ENCODE measurements at regions not wholly inside any gene's neighbourhood (a gene's known extent, or its start where the extent isn't known, plus 50 kb on each side); places are given as distances from the start of the nearest gene placed in this dataset.

DNA sequence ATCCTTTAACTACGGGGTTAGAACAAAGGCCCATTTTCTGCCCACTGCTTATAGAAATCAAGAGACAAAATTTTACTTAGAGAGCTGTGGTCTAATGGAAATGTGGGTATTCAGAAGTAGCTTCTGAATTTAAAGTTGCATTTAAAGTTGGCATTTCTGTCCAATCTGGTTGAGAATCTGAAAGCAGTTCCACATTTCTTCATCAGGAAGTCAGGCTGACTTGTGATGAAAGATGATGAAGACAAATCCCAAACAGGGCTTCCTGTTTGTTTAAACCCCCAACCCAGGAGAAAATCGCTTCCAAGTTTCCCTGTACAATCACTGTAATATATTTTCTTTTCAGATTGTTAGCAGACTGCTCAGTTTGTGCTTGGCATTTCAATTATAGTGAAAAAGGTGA, 345.3 kb downstream of the SPRY1 start:
- Histone ChIP-seq H3K36me3 (ENCODE audit: control insufficient read depth, insufficient read depth, low read length) (no peaks in the 10 kb centered on the region), H3K9me3 (ENCODE audit: control insufficient read depth, low read length) (no peaks in the 10 kb centered on the region), H3K4me1 (ENCODE audit: control insufficient read depth, insufficient read depth, low read length) (no peaks in the 10 kb centered on the region), H3K9ac (ENCODE audit: low read length) (no peak overlapping the region), H3K27me3 (ENCODE audit: control insufficient read depth, insufficient read depth, low read length) (no peaks in the 10 kb centered on the region), H3K4me3 (ENCODE audit: low read length) (no peak overlapping the region)

DNA sequence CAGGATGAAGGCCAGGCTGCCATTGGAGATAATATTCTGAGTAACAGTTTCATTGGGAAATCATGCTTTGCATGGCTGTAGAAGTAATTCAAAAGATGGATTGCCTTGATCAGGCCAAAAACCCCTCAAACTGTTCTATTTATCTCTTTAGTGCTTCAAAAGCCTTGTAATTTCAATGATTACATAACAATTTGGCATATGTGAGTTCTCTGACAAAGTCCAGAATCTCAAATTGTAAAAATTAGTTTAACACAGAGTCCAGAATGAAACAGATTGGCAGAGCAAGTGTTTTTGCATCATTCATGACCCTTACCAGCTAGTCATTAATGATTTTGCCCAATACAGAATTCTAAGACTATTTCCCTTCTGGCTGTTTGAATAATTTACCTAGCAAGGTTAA, 347.3 kb downstream of the SPRY1 start:
- H3K9me3 ChIP-seq (ENCODE audit: control insufficient read depth, low read length): no peaks in the 10 kb centered on the region
- no peak overlapping the region for H3K9ac ChIP-seq (ENCODE audit: low read length)
- H3K4me3 ChIP-seq (ENCODE audit: low read length): no peak overlapping the region
- H3K4me1 ChIP-seq (ENCODE audit: control insufficient read depth, insufficient read depth, low read length): no peaks in the 10 kb centered on the region
- H3K27me3 ChIP-seq (ENCODE audit: control insufficient read depth, insufficient read depth, low read length): no peaks in the 10 kb centered on the region
- H3K36me3 ChIP-seq (ENCODE audit: control insufficient read depth, insufficient read depth, low read length): no peaks in the 10 kb centered on the region

DNA sequence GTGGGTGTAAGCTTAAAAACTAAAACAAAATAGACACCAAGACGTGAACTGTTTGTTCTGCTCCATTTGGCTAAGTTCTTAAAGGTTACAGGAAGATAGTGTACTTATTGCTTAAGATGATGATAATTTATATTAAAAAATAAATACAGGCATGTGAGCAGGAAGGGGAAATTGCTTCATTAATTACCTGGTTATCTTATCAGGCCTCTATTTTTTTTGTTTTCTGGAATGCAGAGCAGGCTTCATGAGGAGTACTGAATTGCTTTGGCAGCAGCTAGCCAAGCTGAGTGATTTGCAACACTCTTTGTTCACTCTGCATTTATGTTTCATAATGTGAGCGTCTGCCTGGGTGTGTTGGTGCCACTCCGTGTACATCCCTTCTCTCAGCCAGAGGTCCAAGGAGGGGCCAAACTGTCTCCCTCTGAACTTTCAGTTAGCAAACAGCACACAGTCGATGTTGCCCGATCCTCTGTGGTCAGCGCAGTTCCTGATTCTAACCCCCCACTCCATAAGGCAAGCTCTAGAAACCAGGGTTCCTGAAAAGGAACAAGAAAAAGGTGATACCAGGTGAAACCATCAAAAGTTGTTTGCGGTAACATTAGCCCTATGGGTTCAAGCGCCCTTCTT, 348.2 kb downstream of the SPRY1 start:
- Histone ChIP-seq H3K9me3 (ENCODE audit: control insufficient read depth, low read length) (no peaks in the 10 kb centered on the region), H3K36me3 (ENCODE audit: control insufficient read depth, insufficient read depth, low read length) (no peaks in the 10 kb centered on the region), H3K4me3 (ENCODE audit: low read length) (no peak overlapping the region), H3K4me1 (ENCODE audit: control insufficient read depth, insufficient read depth, low read length) (no peaks in the 10 kb centered on the region), H3K27me3 (ENCODE audit: control insufficient read depth, insufficient read depth, low read length) (no peaks in the 10 kb centered on the region), H3K9ac (ENCODE audit: low read length) (no peak overlapping the region)

DNA sequence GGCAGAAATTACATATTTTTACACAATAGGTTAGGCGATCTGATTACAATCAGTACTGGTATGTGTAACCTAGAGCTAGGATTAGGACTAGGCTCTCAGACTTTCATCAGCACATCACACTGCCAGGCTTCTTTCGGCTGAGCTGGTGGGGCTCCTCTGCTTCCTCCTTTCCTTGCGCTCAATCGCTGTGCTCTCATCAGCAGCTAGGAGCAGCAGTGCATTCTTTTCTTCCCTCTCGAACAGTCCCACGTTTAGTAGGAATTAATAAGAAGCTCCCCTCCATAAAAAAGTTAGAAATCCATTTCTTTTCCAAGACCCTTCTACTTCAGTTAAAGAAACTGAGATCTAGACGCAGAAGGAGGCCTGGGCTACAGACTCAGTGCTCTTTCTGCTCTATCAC, 350.4 kb downstream of the SPRY1 start:
- Histone ChIP-seq H3K27me3 (ENCODE audit: control insufficient read depth, insufficient read depth, low read length) (no peaks in the 10 kb centered on the region), H3K36me3 (ENCODE audit: control insufficient read depth, insufficient read depth, low read length) (no peaks in the 10 kb centered on the region), H3K9ac (ENCODE audit: low read length) (no peak overlapping the region), H3K4me3 (ENCODE audit: low read length) (no peak overlapping the region), H3K9me3 (ENCODE audit: control insufficient read depth, low read length) (no peaks in the 10 kb centered on the region), H3K4me1 (ENCODE audit: control insufficient read depth, insufficient read depth, low read length) (peaks cover 6% of the 10 kb centered on the region)

- Histone ChIP-seq H3K4me3 (ENCODE audit: low read length) (no peak overlapping the region), H3K27me3 (ENCODE audit: control insufficient read depth, insufficient read depth, low read length) (no peaks in the 10 kb centered on the region), H3K9me3 (ENCODE audit: control insufficient read depth, low read length) (no peaks in the 10 kb centered on the region), H3K9ac (ENCODE audit: low read length) (no peak overlapping the region), H3K36me3 (ENCODE audit: control insufficient read depth, insufficient read depth, low read length) (no peaks in the 10 kb centered on the region), H3K4me1 (ENCODE audit: control insufficient read depth, insufficient read depth, low read length) (peaks cover 6% of the 10 kb centered on the region)
These were observed 352.2 kb downstream of the SPRY1 start for GRCh38 chr4:123748806-123749205.

DNA sequence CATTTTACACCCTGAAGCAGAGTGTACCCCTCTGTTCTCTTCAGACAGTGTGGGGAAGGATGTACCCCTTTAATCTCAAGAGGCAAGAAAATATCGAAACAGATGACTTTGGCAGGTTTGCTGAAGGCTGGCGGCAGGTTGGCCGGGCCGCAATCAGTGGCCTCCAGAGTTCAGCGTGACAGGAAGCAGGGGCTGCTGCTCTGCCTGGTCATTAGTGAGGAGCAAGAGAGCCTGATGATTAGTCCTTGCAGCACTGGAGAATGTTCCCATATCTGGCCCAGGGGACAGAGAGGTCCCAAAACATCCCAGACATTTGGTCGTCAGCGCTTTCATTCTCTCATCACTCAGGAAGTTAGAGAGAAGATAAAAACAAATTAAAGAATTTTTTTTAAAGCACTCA, 352.8 kb downstream of the SPRY1 start:
- no peak overlapping the region for H3K4me3 ChIP-seq (ENCODE audit: low read length)
- no peaks in the 10 kb centered on the region for H3K36me3 ChIP-seq (ENCODE audit: control insufficient read depth, insufficient read depth, low read length)
- H3K9me3 ChIP-seq (ENCODE audit: control insufficient read depth, low read length): no peaks in the 10 kb centered on the region
- H3K9ac ChIP-seq (ENCODE audit: low read length): no peak overlapping the region
- H3K4me1 ChIP-seq (ENCODE audit: control insufficient read depth, insufficient read depth, low read length): peaks cover 6% of the 10 kb centered on the region
- no peaks in the 10 kb centered on the region for H3K27me3 ChIP-seq (ENCODE audit: control insufficient read depth, insufficient read depth, low read length)

GRCh38 chr4:123750044-123750443, 353.4 kb downstream of the SPRY1 start:
- H3K4me3 ChIP-seq (ENCODE audit: low read length): no peak overlapping the region
- no peaks in the 10 kb centered on the region for H3K36me3 ChIP-seq (ENCODE audit: control insufficient read depth, insufficient read depth, low read length)
- no peak overlapping the region for H3K9ac ChIP-seq (ENCODE audit: low read length)
- peaks cover 6% of the 10 kb centered on the region for H3K4me1 ChIP-seq (ENCODE audit: control insufficient read depth, insufficient read depth, low read length)
- no peaks in the 10 kb centered on the region for H3K9me3 ChIP-seq (ENCODE audit: control insufficient read depth, low read length)
- H3K27me3 ChIP-seq (ENCODE audit: control insufficient read depth, insufficient read depth, low read length): no peaks in the 10 kb centered on the region

- H3K9ac ChIP-seq (ENCODE audit: low read length): no peak overlapping the region
- H3K27me3 ChIP-seq (ENCODE audit: control insufficient read depth, insufficient read depth, low read length): no peaks in the 10 kb centered on the region
- no peaks in the 10 kb centered on the region for H3K4me1 ChIP-seq (ENCODE audit: control insufficient read depth, insufficient read depth, low read length)
- H3K9me3 ChIP-seq (ENCODE audit: control insufficient read depth, low read length): no peaks in the 10 kb centered on the region
- H3K36me3 ChIP-seq (ENCODE audit: control insufficient read depth, insufficient read depth, low read length): no peaks in the 10 kb centered on the region
- no peak overlapping the region for H3K4me3 ChIP-seq (ENCODE audit: low read length)
These were observed 359.1 kb downstream of the SPRY1 start for GRCh38 chr4:123755655-123756054.

GRCh38 chr4:123767806-123768205, 371.2 kb downstream of the SPRY1 start:
- no peaks in the 10 kb centered on the region for H3K4me1 ChIP-seq (ENCODE audit: control insufficient read depth, insufficient read depth, low read length)
- H3K36me3 ChIP-seq (ENCODE audit: control insufficient read depth, insufficient read depth, low read length): no peaks in the 10 kb centered on the region
- H3K9me3 ChIP-seq (ENCODE audit: control insufficient read depth, low read length): no peaks in the 10 kb centered on the region
- no peak overlapping the region for H3K4me3 ChIP-seq (ENCODE audit: low read length)
- H3K27me3 ChIP-seq (ENCODE audit: control insufficient read depth, insufficient read depth, low read length): no peaks in the 10 kb centered on the region
- H3K9ac ChIP-seq (ENCODE audit: low read length): no peak overlapping the region

GRCh38 chr4:123770884-123771283, 374.3 kb downstream of the SPRY1 start:
- Histone ChIP-seq H3K27me3 (ENCODE audit: control insufficient read depth, insufficient read depth, low read length) (no peaks in the 10 kb centered on the region), H3K9ac (ENCODE audit: low read length) (no peak overlapping the region), H3K4me1 (ENCODE audit: control insufficient read depth, insufficient read depth, low read length) (no peaks in the 10 kb centered on the region), H3K9me3 (ENCODE audit: control insufficient read depth, low read length) (no peaks in the 10 kb centered on the region), H3K4me3 (ENCODE audit: low read length) (no peak overlapping the region), H3K36me3 (ENCODE audit: control insufficient read depth, insufficient read depth, low read length) (no peaks in the 10 kb centered on the region)

DNA sequence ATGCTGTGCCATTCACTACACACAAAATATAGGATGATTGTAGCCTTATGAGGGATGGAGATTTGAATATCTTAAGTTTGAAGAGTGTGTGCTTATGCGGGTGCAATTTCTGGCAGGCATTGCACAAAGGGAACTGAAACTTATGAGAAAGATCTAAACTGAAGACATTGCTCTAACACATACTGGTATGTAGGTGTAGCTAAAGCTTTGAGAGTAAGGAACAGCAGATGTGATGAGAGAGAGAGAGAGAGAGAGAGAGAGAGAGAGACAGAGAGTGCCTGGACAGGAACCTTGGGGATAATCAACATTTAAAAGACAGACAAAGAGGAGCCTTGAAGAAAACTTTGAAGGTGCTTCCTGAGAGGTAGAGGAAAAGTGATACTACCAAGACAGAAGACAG, 379.7 kb downstream of the SPRY1 start:
- no peaks in the 10 kb centered on the region for H3K9me3 ChIP-seq (ENCODE audit: control insufficient read depth, low read length)
- no peak overlapping the region for H3K4me3 ChIP-seq (ENCODE audit: low read length)
- H3K9ac ChIP-seq (ENCODE audit: low read length): no peak overlapping the region
- H3K27me3 ChIP-seq (ENCODE audit: control insufficient read depth, insufficient read depth, low read length): no peaks in the 10 kb centered on the region
- no peaks in the 10 kb centered on the region for H3K4me1 ChIP-seq (ENCODE audit: control insufficient read depth, insufficient read depth, low read length)
- no peaks in the 10 kb centered on the region for H3K36me3 ChIP-seq (ENCODE audit: control insufficient read depth, insufficient read depth, low read length)

DNA sequence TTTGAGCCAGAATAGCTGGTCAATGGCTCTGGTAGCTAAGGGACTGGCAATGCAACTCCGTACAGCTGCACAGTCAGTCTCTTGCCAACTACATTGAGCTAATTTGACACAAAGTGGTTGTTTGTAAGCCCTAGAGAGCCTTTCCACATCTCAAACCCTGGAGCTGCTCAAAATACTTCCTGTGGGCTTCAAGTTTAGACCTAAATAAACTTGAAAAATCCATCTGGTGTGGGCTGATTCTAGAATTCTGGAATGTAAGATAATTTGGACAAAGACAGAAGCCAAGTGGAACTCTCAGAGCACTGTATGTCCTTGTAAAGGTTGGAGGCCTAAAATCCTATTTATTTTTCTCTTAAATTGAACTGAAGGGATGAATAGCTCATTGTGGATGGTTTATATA, 380.8 kb downstream of the SPRY1 start:
- H3K4me3 ChIP-seq (ENCODE audit: low read length): no peak overlapping the region
- H3K27me3 ChIP-seq (ENCODE audit: control insufficient read depth, insufficient read depth, low read length): no peaks in the 10 kb centered on the region
- no peak overlapping the region for H3K9ac ChIP-seq (ENCODE audit: low read length)

DNA sequence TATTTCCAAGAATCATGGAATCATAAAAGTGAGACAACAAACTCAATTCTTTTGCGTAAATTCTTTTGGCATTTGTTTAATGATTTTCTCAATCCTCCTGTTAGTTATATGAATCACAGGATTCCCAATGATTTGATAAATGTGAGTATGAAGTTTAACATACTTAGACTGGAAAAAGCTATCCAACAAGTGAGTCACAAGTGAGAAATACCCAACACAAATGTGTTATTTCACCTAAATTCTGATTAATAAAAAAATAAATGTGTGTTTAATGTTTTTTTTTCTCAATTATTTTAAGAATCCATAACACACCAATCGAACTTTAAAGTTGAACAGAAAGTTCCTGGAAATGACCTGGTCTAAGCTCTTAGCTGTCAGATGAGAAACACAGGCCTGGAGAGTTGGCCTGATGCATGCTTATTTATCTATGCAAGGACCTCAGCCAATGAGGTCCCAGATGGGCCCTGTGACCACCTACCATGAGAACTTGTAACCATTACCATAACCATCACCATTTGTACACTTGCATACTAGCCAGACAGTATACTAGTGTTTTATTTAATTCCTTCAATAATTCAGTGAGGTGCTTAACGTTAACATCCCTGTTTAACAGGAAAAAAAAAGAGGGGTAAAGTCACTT, 386.7 kb downstream of the SPRY1 start:
- H3K9ac ChIP-seq (ENCODE audit: low read length): no peak overlapping the region
- no peak overlapping the region for H3K4me3 ChIP-seq (ENCODE audit: low read length)
- peaks cover 9% of the 10 kb centered on the region for H3K4me1 ChIP-seq (ENCODE audit: control insufficient read depth, insufficient read depth, low read length)
- H3K36me3 ChIP-seq (ENCODE audit: control insufficient read depth, insufficient read depth, low read length): no peaks in the 10 kb centered on the region
- no peaks in the 10 kb centered on the region for H3K9me3 ChIP-seq (ENCODE audit: control insufficient read depth, low read length)
- H3K27me3 ChIP-seq (ENCODE audit: control insufficient read depth, insufficient read depth, low read length): no peaks in the 10 kb centered on the region

More for the DNA sequence above, 380.8 kb downstream of the SPRY1 start:
- no peaks in the 10 kb centered on the region for H3K36me3 ChIP-seq (ENCODE audit: control insufficient read depth, insufficient read depth, low read length)
- no peaks in the 10 kb centered on the region for H3K9me3 ChIP-seq (ENCODE audit: control insufficient read depth, low read length)
- H3K4me1 ChIP-seq (ENCODE audit: control insufficient read depth, insufficient read depth, low read length): no peaks in the 10 kb centered on the region
